ENCODE measurements at regions not wholly inside any gene's neighbourhood (a gene's known extent, or its start where the extent isn't known, plus 50 kb on each side); places are given as distances from the start of the nearest gene placed in this dataset.

DNA sequence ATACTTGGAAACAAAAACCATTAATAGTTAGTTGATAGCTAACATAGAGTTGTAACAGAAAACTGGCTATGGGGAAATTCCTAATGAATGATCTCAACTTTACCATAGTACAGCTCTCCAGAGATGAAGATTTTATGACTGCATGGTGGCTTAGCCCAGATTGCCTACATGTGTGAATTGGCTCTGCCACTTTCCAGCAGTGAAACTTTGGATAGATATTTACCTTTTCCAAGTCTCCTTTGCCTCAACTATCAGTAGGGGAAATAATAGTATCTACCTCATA is 161.1 kb downstream of the LACC1 start:
- TF ChIP-seq CTCF (conservative IDR thresholded peaks at IDR 0.05), result no peak
- H3K27ac ChIP-seq, result no peak overlapping the region

DNA sequence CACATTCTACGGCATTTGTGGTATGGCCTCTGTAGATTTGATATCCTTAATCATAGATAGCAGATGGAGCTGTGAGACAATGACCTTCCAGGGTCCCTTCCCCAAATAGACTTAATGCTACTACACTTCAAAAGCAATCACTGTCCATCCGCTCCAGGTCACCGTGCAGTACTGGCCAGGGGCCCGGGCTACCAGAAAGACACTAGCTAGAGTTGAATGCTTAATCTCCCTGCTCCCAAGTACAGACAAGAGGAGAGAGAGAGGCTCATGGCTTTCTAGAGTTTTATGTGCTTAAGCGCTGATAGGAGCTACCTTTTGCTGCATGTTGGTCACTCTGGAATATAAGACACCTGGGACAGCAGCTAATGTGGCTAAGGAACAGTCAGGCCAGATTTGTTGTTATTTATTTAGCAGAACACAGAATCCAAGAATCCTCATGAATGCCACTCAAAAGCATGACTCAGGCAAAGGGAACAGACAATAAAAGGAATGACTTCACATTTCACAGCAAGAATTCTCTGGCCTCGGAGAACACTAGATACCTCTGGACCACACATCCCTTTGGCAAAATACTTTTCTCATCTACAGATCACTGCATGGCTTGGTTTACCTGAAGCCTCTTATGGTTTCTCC is 165.0 kb downstream of the LACC1 start:
- H3K27ac ChIP-seq, result no peak overlapping the region
- TF ChIP-seq CTCF (conservative IDR thresholded peaks at IDR 0.05), result no peak

DNA sequence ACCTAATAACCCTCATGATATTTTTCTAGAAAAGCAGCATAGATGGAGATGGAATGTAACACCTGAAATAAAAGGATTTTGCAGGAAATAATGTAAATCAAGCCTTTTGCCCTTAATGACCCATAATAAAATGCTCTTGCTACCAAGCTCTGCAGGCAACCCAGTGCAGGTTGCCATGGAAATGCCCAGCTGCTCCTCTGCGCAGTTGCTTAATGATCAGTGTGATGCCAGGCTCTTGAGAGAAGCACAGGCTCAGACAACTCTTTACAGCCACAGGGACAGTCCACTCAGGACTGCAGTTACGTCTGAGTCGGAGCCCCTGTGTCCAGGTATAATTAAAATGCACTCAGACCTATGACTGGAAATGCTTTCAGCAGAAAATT is 165.5 kb downstream of the LACC1 start:
- no peak overlapping the region for H3K27ac ChIP-seq
- TF ChIP-seq CTCF (conservative IDR thresholded peaks at IDR 0.05), result no peak

DNA sequence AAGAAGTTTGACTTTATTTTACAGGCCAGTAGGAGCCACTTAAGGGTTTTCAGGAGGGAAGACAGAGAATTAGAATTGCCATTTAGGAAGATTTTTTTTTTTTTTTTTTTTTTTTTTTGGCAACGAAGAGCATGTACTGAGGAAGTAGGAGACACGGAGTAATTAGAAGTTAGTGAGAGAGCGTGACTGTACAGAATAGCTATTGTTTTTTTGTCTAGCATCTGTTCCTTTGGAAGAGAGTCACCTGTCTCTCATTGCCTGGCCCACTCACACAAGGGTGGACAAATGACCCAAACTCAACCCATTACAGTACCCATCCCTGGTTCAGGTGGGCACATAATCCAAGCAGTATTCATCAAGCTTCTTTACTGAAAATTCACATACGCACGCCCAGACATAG is 166.7 kb downstream of the LACC1 start:
- no peak for TF ChIP-seq CTCF (conservative IDR thresholded peaks at IDR 0.05)
- no peak overlapping the region for H3K27ac ChIP-seq

DNA sequence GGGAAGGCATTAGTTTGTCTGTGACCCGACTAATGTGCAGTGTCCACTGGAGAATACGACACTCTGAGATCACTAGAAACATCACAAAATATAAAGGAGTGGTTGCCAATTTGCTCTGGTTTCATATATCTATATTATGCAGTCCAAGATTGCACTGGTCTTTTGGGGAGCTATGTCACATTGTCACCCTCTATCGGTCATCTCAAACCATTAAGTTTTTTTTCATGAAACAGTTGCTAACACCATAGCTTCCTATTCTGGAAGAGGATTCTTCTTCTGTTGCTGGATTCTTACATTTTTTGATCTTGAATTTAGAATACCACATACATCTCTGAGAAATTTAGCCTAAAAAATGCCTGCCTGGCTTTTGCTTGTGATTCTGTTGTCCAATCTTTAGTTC is 168.6 kb downstream of the LACC1 start:
- TF ChIP-seq CTCF (conservative IDR thresholded peaks at IDR 0.05), result peak; percentile 64
- no peak overlapping the region for H3K27ac ChIP-seq

DNA sequence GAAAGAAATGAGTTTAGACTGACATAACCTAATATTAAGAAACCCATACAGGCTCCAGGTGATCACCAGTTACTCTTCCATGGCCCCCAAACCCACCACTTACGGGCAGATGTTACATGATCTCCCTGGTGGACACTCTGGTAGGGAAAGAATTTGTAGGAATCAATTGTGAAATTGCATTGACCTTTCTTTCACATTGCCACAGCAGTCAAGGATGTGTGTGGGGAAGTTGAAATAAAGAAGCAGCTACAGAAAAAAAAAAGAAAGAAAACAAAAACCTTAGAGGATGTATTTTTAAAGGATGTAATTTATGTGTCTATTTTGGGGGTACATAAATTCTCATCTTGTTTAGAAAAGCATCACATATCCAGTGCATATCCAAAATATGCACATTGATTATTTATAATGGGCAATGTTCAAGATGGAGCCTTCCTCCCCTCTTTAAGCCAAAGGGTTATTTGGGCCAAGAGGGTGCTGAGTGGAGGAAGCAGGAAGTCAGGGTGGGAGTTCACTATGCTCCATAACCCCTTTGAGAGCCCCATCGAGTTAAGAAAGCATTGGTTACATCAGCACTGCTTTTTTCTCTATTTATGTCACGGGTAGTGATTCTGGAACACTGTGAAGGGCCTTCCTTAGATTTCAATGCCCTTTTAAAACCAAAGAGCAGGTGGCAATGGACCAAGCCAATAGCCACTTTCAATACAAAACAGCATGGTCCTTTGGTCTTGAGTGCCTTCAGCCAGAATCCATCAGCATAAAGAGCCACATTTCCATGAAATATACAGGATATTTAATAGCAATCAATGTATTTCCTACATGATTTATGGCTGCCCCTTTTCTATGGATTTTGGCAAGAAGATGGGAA is 169.6 kb downstream of the LACC1 start:
- H3K27ac ChIP-seq, result no peak overlapping the region
- TF ChIP-seq CTCF (conservative IDR thresholded peaks at IDR 0.05), result no peak

DNA sequence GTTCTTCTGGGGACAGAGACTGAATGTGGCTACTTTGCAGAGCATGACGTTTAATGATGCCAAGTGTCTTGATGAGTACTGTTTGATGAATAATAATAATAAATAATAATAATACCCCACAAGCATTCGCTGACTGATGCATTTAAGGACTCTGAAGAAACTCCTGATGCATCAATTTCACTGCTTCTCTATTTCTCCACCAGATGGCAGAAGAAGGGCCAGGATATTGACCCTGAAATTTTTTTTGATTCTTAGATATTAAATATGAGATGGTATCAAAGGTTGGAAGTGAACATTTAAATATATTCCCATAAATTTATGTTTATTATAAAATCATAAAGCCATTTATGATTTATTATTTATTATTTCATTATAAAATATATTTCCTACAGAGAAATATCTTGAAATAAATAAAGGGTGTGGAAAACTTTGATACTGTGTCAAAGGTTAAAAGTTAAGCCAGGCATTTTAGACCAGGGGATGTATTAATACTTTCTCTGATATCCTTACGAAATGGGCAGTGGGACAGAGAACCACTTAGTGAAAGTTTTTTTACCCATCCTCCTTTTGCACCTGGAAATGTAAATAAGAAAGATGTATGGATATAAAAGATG is 170.9 kb downstream of the LACC1 start:
- H3K27ac ChIP-seq, result peak overlapping the region; percentile 89
- peak; percentile 90 for TF ChIP-seq CTCF (conservative IDR thresholded peaks at IDR 0.05)

Measured in VCaP (cell line).